ENCODE measurements at regions not wholly inside any gene's neighbourhood (a gene's known extent, or its start where the extent isn't known, plus 50 kb on each side); places are given as distances from the start of the nearest gene placed in this dataset.

- Histone ChIP-seq H3K9me3 (no peaks in the 10 kb centered on the region), H3K27ac (ENCODE audit: low read length) (no peak overlapping the region), H3K4me1 (ENCODE audit: control insufficient read depth in 1 of 2, extremely low read depth in 1 of 2, insufficient read depth in 2 of 2, low read length in 2 of 2) (no peaks in the 10 kb centered on the region), H3K4me3 (ENCODE audit: control insufficient read depth in 1 of 2, extremely low read depth in 1 of 2, low read length in 1 of 2) (no peak overlapping the region), H3K36me3 (ENCODE audit: control insufficient read depth in 2 of 2, extremely low read depth in 1 of 2, insufficient read depth in 1 of 2, low read length in 1 of 2) (no peaks in the 10 kb centered on the region), H3K27me3 (replicated peaks in 1 of 2; ENCODE audit: control insufficient read depth in 2 of 2, extremely low read depth in 1 of 2, insufficient read depth in 2 of 2, low read length in 1 of 2) (peaks cover 0 to 2% of the 10 kb centered on the region in 2 experiments)
- WGBS (ENCODE audit: insufficient coverage): 80% methylated on average over 1 of the region's 3 CpGs
- Mint-ChIP-seq H3K27ac (no peak overlapping the region), H3K4me3 (no peak overlapping the region), H3K36me3 (no peaks in the 10 kb centered on the region), H3K27me3 (peaks cover 11 to 23% of the 10 kb centered on the region in 2 donors), H3K4me1 (no peaks in the 10 kb centered on the region), H3K9me3 (peaks cover 0 to 5% (median 0%) of the 10 kb centered on the region in 3 donors)
- CTCF ChIA-PET: interaction anchor here in 1 of 2 donors (0.6 kb wide), 1 partner anchor 123 kb away, joined by 5 read pairs; no protein-coding TSS in a partner anchor
- POLR2A ChIA-PET: no interaction called here
- no peak for ATAC-seq (replicated peaks in 1 of 4)
- no peak for DNase-seq
Observed at GRCh38 chr2:217203086-217203485, 343.2 kb upstream of the TNP1 start.

- Mint-ChIP-seq H3K36me3 (no peaks in the 10 kb centered on the region), H3K4me1 (no peaks in the 10 kb centered on the region), H3K9me3 (peaks cover 0 to 5% (median 4%) of the 10 kb centered on the region in 3 donors), H3K4me3 (no peak overlapping the region), H3K27me3 (peaks cover under 1 to 11% of the 10 kb centered on the region in 2 donors), H3K27ac (no peak overlapping the region)
- Histone ChIP-seq H3K9me3 (no peaks in the 10 kb centered on the region), H3K27me3 (replicated peaks in 1 of 2; ENCODE audit: control insufficient read depth in 2 of 2, extremely low read depth in 1 of 2, insufficient read depth in 2 of 2, low read length in 1 of 2) (peaks cover 0 to 2% of the 10 kb centered on the region in 2 experiments), H3K36me3 (ENCODE audit: control insufficient read depth in 2 of 2, extremely low read depth in 1 of 2, insufficient read depth in 1 of 2, low read length in 1 of 2) (no peaks in the 10 kb centered on the region), H3K27ac (ENCODE audit: low read length) (no peak overlapping the region), H3K4me1 (ENCODE audit: control insufficient read depth in 1 of 2, extremely low read depth in 1 of 2, insufficient read depth in 2 of 2, low read length in 2 of 2) (no peaks in the 10 kb centered on the region), H3K4me3 (ENCODE audit: control insufficient read depth in 1 of 2, extremely low read depth in 1 of 2, low read length in 1 of 2) (no peak overlapping the region)
- ChIA-PET CTCF (no interaction called here), POLR2A (no interaction called here)
- no CpG with 5 or more reads among the region's 2 CpGs for WGBS (ENCODE audit: insufficient coverage)
- no peak for DNase-seq
- no peak for ATAC-seq (replicated peaks in 1 of 4)
Observed at GRCh38 chr2:217199255-217199630, 339.4 kb upstream of the TNP1 start.

GRCh38 chr2:217195658-217196446 is 336.0 kb upstream of the TNP1 start:
- Histone ChIP-seq H3K36me3 (ENCODE audit: control insufficient read depth in 2 of 2, extremely low read depth in 1 of 2, insufficient read depth in 1 of 2, low read length in 1 of 2) (no peaks in the 10 kb centered on the region), H3K27ac (ENCODE audit: low read length) (no peak overlapping the region), H3K9me3 (no peaks in the 10 kb centered on the region), H3K4me3 (ENCODE audit: control insufficient read depth in 1 of 2, extremely low read depth in 1 of 2, low read length in 1 of 2) (no peak overlapping the region), H3K4me1 (ENCODE audit: control insufficient read depth in 1 of 2, extremely low read depth in 1 of 2, insufficient read depth in 2 of 2, low read length in 2 of 2) (no peaks in the 10 kb centered on the region), H3K27me3 (replicated peaks in 1 of 2; ENCODE audit: control insufficient read depth in 2 of 2, extremely low read depth in 1 of 2, insufficient read depth in 2 of 2, low read length in 1 of 2) (peaks cover 0 to 2% of the 10 kb centered on the region in 2 experiments)
- WGBS (ENCODE audit: insufficient coverage): 90% methylated on average over 6 of the region's 7 CpGs
- no peak overlapping the region for H3K4me3 Mint-ChIP-seq
- peaks cover 0 to 4% (median 0%) of the 10 kb centered on the region in 3 donors for H3K9me3 Mint-ChIP-seq
- no peak for DNase-seq
- ATAC-seq (replicated peaks in 1 of 4): no peak
- no peak overlapping the region for H3K27ac Mint-ChIP-seq
- no peaks in the 10 kb centered on the region for H3K36me3 Mint-ChIP-seq
- H3K27me3 Mint-ChIP-seq: peaks cover 3 to 4% of the 10 kb centered on the region in 2 donors
- H3K4me1 Mint-ChIP-seq: no peaks in the 10 kb centered on the region
- CTCF ChIA-PET: no interaction called here
- POLR2A ChIA-PET: no interaction called here

GRCh38 chr2:217195016-217195415 is 335.2 kb upstream of the TNP1 start:
- Histone ChIP-seq H3K27ac (ENCODE audit: low read length) (no peak overlapping the region), H3K9me3 (no peaks in the 10 kb centered on the region), H3K4me3 (ENCODE audit: control insufficient read depth in 1 of 2, extremely low read depth in 1 of 2, low read length in 1 of 2) (no peak overlapping the region), H3K36me3 (ENCODE audit: control insufficient read depth in 2 of 2, extremely low read depth in 1 of 2, insufficient read depth in 1 of 2, low read length in 1 of 2) (no peaks in the 10 kb centered on the region), H3K4me1 (ENCODE audit: control insufficient read depth in 1 of 2, extremely low read depth in 1 of 2, insufficient read depth in 2 of 2, low read length in 2 of 2) (peaks cover 0 to 2% of the 10 kb centered on the region in 2 experiments), H3K27me3 (replicated peaks in 1 of 2; ENCODE audit: control insufficient read depth in 2 of 2, extremely low read depth in 1 of 2, insufficient read depth in 2 of 2, low read length in 1 of 2) (peaks cover 0 to 2% of the 10 kb centered on the region in 2 experiments)
- ChIA-PET POLR2A (no interaction called here), CTCF (interaction anchor here in 1 of 2 donors (0.5 kb wide), 1 partner anchor 21 kb away, joined by 4 read pairs; no protein-coding TSS in a partner anchor)
- no peaks in the 10 kb centered on the region for H3K36me3 Mint-ChIP-seq
- H3K27ac Mint-ChIP-seq: no peak overlapping the region
- H3K4me3 Mint-ChIP-seq: no peak overlapping the region
- ATAC-seq (replicated peaks in 1 of 4) (no peak), DNase-seq (no peak)
- peaks cover 3 to 4% of the 10 kb centered on the region in 2 donors for H3K27me3 Mint-ChIP-seq
- peaks cover 0 to 4% (median 0%) of the 10 kb centered on the region in 3 donors for H3K9me3 Mint-ChIP-seq
- no peaks in the 10 kb centered on the region for H3K4me1 Mint-ChIP-seq

GRCh38 chr2:217193431-217194340 is 333.8 kb upstream of the TNP1 start:
- H3K27me3 ChIP-seq (replicated peaks in 1 of 2; ENCODE audit: control insufficient read depth in 2 of 2, extremely low read depth in 1 of 2, insufficient read depth in 2 of 2, low read length in 1 of 2): no peaks in the 10 kb centered on the region
- DNase-seq (no peak), ATAC-seq (replicated peaks in 1 of 4) (no peak)
- no peak overlapping the region for H3K27ac ChIP-seq (ENCODE audit: low read length)
- peaks cover 0 to 2% of the 10 kb centered on the region in 2 experiments for H3K4me1 ChIP-seq (ENCODE audit: control insufficient read depth in 1 of 2, extremely low read depth in 1 of 2, insufficient read depth in 2 of 2, low read length in 2 of 2)
- Mint-ChIP-seq H3K27ac (no peak overlapping the region), H3K9me3 (peaks cover 0 to 4% (median 0%) of the 10 kb centered on the region in 3 donors), H3K27me3 (peaks cover 2 to 3% of the 10 kb centered on the region in 2 donors), H3K36me3 (no peaks in the 10 kb centered on the region), H3K4me1 (no peaks in the 10 kb centered on the region), H3K4me3 (no peak overlapping the region)
- WGBS (ENCODE audit: insufficient coverage): 56% methylated on average over 3 of the region's 9 CpGs
- CTCF ChIA-PET: no interaction called here
- H3K9me3 ChIP-seq: no peaks in the 10 kb centered on the region
- no peaks in the 10 kb centered on the region for H3K36me3 ChIP-seq (ENCODE audit: control insufficient read depth in 2 of 2, extremely low read depth in 1 of 2, insufficient read depth in 1 of 2, low read length in 1 of 2)
- H3K4me3 ChIP-seq (ENCODE audit: control insufficient read depth in 1 of 2, extremely low read depth in 1 of 2, low read length in 1 of 2): no peak overlapping the region
- POLR2A ChIA-PET: no interaction called here

- H3K36me3 Mint-ChIP-seq: no peaks in the 10 kb centered on the region
- H3K27me3 Mint-ChIP-seq: peaks cover 2 to 3% of the 10 kb centered on the region in 2 donors
- H3K36me3 ChIP-seq (ENCODE audit: control insufficient read depth in 2 of 2, extremely low read depth in 1 of 2, insufficient read depth in 1 of 2, low read length in 1 of 2): no peaks in the 10 kb centered on the region
- no peak overlapping the region for H3K27ac Mint-ChIP-seq
- ChIA-PET CTCF (no interaction called here), POLR2A (no interaction called here)
- ATAC-seq (replicated peaks in 1 of 4): no peak
- no peak overlapping the region for H3K4me3 Mint-ChIP-seq
- H3K9me3 ChIP-seq: no peaks in the 10 kb centered on the region
- H3K4me1 Mint-ChIP-seq: no peaks in the 10 kb centered on the region
- H3K4me3 ChIP-seq (ENCODE audit: control insufficient read depth in 1 of 2, extremely low read depth in 1 of 2, low read length in 1 of 2): no peak overlapping the region
- H3K27ac ChIP-seq (ENCODE audit: low read length): no peak overlapping the region
- H3K27me3 ChIP-seq (replicated peaks in 1 of 2; ENCODE audit: control insufficient read depth in 2 of 2, extremely low read depth in 1 of 2, insufficient read depth in 2 of 2, low read length in 1 of 2): peaks cover 0 to 3% of the 10 kb centered on the region in 2 experiments
- no CpG with 5 or more reads among the region's 2 CpGs for WGBS (ENCODE audit: insufficient coverage)
- peaks cover 0 to 2% of the 10 kb centered on the region in 2 experiments for H3K4me1 ChIP-seq (ENCODE audit: control insufficient read depth in 1 of 2, extremely low read depth in 1 of 2, insufficient read depth in 2 of 2, low read length in 2 of 2)
- no peak for DNase-seq
- H3K9me3 Mint-ChIP-seq: peaks cover 0 to 4% (median 0%) of the 10 kb centered on the region in 3 donors
Observed at GRCh38 chr2:217192366-217192765, 332.5 kb upstream of the TNP1 start.
